HG02798 (cell line): ENCODE measurements at regions not wholly inside any gene's neighbourhood (a gene's known extent, or its start where the extent isn't known, plus 50 kb on each side); places are given as distances from the start of the nearest gene placed in this dataset.
"Not testable (repeated sequence)": the region's sequence is repeated elsewhere in the genome, so short reads cannot be mapped to it uniquely, and the experiment has no call there.

Experiments used
- ATAC-seq: cut with Tn5 transposase; IDR thresholded peaks from one replicate; pipeline ENCODE4 v1.9.1; 2021; ENCODE audit warnings: mild to moderate bottlenecking; ENCODE audit not compliant: unreplicated experiment, poor library complexity

DNA sequence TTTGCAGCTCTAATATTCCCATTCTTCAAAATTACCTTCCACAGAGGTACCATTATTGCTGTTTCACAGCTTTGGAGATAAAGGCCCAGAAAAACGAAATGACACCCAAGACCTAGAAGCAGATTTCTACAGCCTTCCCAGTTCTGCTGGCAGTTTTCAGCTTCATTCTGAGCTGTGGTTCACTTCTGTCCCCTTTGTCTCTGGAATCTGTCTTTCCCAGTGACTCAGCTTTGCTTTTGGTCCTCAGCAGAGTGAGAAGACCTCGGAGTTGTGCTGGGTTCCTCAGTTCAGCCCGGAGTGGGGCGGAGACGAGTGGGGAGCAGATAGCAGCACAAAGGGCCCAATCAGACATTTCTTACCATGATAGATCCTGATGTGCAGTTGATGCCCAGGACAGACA lies 180.7 kb upstream of the CXCR4 start:
- no peak for ATAC-seq

DNA sequence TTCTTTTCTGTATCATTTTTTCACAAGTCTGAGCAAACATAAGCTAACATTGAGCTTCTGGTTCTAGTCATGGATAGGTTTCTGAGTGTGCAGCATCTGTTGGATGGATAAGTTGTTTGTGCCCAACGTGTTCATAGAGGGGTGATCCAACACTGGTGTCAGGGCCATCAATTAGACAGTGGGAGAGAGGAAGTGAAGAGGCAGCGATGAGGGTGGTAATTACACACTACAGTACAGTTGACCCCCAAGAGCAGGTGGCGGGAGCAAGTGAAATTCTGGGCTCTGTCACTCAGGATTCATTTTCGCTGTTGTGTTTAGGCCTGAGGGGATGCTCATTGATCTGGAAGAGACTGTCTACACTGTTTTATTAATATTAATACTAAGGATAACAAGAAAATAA lies 180.0 kb upstream of the CXCR4 start:
- ATAC-seq = no peak

- no peak for ATAC-seq
These were observed 179.4 kb upstream of the CXCR4 start for GRCh38 chr2:136297312-136297711.

DNA sequence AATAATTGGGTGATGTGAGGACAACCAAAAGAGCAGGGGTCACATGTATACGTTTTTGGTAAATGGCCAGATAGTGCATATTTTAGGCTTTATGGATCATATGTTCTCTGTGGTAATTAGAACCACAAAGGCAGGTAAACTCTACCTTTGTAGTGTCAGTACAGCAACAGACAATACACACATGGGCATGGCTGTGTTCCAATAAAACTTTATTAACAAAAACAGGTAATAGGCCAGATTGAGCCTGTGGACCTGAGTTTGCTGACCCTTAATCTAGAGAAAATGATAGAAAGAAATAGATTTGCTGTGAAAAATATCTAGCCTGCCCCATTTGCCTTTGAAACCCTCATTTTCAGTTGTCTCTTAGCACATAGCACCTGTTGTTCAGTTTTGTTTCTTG lies 177.2 kb upstream of the CXCR4 start:
- ATAC-seq = no peak

GRCh38 chr2:136291871-136292270 lies 173.9 kb upstream of the CXCR4 start:
- ATAC-seq = no peak

- no peak for ATAC-seq
These were observed 172.4 kb upstream of the CXCR4 start for GRCh38 chr2:136290326-136290725.

GRCh38 chr2:136288249-136288648 lies 170.3 kb upstream of the CXCR4 start:
- ATAC-seq = no peak

DNA sequence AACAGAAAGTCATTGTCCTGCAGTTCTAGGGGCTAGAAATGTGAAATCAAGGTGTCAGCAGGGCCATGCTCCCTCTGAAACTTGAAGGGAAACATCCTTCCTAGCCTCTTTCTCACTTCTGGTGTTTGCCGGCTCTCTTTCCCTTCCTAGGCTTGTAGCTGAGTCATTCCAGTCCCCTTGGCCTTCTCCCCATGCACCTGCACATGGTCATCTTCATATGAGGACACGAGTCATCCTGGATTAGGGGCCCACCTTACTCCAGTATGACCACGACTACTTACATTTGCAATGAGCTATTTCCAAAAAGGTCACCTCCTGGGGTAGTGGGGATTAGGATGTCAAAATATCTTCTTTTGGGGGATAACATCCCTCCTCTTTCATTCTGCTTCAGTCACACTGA lies 168.5 kb upstream of the CXCR4 start:
- ATAC-seq = no peak

- ATAC-seq = peak; percentile 51
These were observed 166.5 kb upstream of the CXCR4 start for GRCh38 chr2:136284226-136285119.

DNA sequence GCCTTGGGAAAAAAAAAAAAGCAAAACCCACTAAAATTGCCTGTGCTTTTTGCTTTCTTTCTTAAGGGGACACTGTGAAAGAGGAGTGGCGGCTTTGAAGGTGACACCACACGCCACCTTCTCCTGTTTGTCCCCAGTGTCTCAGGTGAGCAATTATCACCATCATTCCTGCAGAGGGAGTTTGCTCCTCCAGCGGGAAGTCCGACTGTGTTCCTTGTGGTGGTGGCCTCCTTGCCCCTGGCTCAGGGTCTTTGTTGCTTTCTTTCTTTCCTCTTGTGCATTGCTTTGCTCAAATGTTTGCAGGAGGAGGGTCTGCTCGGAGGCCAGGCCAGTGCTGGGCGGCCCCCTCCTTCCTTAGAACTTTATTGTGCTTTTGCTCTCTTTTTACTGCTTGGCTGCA lies 164.3 kb upstream of the CXCR4 start:
- ATAC-seq = no peak

- ATAC-seq = peak; percentile 31
These were observed 163.5 kb upstream of the CXCR4 start for GRCh38 chr2:136281281-136282114.

GRCh38 chr2:136266346-136266745 lies 148.4 kb upstream of the CXCR4 start:
- ATAC-seq = not testable (repeated sequence)

DNA sequence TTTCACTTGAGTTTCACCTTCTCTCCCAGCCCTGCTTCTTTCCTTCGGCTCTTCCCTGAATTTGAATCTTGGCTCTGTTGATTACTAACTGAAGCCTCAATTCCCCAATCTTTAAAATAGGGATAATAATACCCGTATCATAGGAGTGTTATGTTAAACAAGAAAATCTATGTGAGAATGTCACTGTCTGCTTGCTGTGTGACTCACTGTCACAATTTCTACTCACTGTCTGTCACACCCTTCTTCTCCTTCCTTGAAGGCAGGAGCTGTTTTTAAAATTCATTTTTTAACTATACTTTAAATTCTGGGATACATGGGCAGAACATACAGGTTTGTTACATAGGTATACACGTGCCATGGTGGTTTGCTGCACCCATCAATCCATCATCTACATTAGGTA lies 141.6 kb upstream of the CXCR4 start:
- no peak for ATAC-seq

DNA sequence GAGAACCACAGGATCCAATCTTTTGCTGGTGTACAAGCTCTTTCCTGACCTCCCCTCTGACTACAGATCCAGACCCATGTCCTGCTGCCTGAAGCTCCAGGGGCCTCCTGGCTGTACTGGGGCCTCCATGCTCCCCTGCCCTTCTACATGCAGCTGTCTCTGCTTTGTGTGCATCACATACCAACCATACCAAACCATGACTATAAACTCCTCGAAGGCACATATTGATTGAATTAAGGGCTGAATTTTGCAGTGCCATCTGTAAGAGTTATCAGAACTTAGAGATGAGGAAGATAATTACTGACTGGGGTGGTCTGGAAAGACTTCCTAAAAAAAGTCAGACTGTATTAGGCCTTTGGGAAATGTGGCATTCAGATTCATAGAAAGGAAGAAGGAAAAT lies 139.9 kb upstream of the CXCR4 start:
- ATAC-seq = no peak

DNA sequence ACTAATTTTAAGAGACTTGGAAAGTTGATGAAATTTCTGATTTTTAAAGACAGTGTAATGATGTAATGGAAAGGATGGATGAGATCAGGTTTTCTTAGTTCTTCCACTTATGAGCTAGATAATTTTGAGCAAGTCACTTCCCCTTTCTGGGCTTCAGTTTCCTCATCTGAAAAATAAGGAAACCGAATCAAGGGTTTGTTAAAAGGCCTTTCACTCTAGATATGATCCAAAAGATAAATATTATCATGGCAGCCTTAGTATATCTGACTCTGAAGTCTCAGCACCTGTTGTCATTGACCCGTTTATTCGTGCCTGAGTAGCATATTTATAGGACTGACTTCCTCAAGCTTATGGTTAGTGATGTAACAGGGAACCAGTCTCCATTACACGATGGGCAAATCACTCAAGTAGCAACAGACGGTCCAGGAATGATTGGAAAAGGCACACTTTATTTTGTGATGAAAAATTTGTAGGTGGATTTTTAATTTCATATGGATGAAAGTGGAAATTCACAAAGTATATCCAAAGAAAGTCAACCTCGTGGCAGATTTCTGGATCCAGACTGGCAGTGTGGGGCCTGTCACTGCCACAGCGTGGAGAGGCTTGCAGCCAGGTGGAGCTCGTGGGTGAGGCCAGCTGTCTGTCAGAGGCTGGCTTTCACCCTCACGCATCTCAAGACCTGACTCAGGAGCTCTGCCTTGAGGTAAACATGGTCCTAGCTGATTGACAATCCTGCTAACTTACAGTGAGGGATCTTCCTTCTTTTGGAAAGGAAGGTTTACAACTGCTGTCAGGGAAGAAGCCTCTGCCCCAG lies 137.9 kb upstream of the CXCR4 start:
- peak; percentile 64 for ATAC-seq

DNA sequence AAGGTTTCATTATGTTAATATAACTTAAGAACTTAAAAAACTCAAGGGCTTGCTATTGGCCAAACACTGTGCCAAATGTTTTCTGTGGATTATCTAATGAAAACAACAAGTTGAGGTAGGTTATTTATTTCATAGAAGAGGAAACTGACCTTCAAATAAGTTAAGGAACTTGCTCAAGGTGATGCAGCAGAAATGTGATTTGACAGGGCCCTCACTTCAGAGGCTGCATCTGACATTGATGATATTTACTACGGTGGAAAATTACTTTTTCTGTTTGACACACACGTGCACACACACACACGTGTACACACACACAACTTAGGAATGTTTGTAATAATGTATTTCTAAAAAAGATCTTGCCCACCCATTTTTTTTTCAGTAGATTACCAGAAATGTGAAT lies 137.2 kb upstream of the CXCR4 start:
- no peak for ATAC-seq

- peak; percentile 34 for ATAC-seq
These were observed 136.7 kb upstream of the CXCR4 start for GRCh38 chr2:136254681-136255080.

GRCh38 chr2:136253288-136254004 lies 135.5 kb upstream of the CXCR4 start:
- no peak for ATAC-seq

DNA sequence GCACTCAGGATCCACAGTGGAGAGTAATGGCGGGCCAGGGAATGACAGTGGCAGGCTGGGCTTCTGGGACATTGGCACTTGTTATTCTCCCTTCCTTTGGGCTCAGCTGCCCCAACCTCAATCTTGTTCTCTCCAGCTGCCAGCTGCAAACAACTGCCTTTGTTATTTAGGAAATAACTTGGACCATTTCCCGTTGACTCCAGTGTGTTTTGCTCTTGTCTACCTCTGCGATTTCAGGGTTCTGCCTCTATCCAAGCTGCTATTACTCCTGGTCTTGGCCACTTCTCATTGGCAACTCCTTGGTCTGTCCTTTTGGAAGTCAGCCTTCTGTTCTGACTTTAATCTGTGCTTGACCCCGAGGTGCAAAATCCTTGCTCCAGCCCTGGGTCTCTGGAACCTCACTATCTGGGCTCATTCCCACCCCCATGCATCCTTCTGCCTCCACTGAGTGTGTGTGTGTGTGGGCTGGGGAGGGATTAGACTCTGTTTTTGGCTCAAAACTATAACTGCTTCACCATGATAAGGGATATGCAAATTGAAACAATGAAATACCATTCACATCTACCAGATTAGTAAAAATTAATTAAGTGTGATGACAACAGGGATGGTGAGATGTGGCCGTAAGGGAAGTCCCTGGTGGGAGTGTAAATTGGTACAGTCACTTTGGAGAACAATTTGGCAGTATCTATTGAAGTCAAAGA lies 134.1 kb upstream of the CXCR4 start:
- no peak for ATAC-seq
